Ovary (tissue), 7 donors: ENCODE measurements at regions not wholly inside any gene's neighbourhood (a gene's known extent, or its start where the extent isn't known, plus 50 kb on each side); places are given as distances from the start of the nearest gene placed in this dataset.

ENCODE experiments used
- DNase-seq, 5 donors: peaks; one replicate each; pipeline ENCODE4 v3.0.0-alpha.2; 2019 to 2020
- H3K27ac ChIP-seq, 2 donors: fragments of 200-600 bp; one replicate each; pipeline versions ENCODE4 v1.5.1 to v1.8.0; 2019 to 2022
- H3K27me3 ChIP-seq: fragments of 200-600 bp; one replicate; pipeline ENCODE4 v1.8.0; 2022
- H3K36me3 ChIP-seq: fragments of 200-600 bp; sonication (generic); one replicate; pipeline ENCODE4 v1.5.1; 2019
- H3K4me1 ChIP-seq: one replicate; pipeline ENCODE4 v1.8.1; 2013; ENCODE audit warnings: mild to moderate bottlenecking, moderate library complexity; ENCODE audit not compliant: insufficient read depth
- H3K4me3 ChIP-seq: fragments of 200-600 bp; sonication (generic); one replicate; pipeline ENCODE4 v1.5.1; 2017
- H3K9me3 ChIP-seq, 2 donors: fragments of 200-600 bp in 1 of 2; sonication (generic) in 1 of 2; one replicate each; pipeline versions ENCODE4 v1.5.1 to v1.8.1; 2013 to 2019; ENCODE audit warnings: mild to moderate bottlenecking in 1 of 2, moderate library complexity in 1 of 2
- CTCF ChIP-seq, 3 donors: fragments of 450-650 bp in 2 of 3; fragments of 200-600 bp in 1 of 3; IDR thresholded peaks; one replicate each; pipeline versions ENCODE4 v1.5.1 to v1.8.0; 2016 to 2022; ENCODE audit warnings: antibody characterized with exemption in 3 of 3, mild to moderate bottlenecking in 1 of 3
- EP300 ChIP-seq: sonication (generic); formaldehyde crosslinking; IDR thresholded peaks from one replicate; pipeline ENCODE4 v1.6.1; 2017; ENCODE audit warnings: antibody characterized with exemption
- POLR2A ChIP-seq: fragments of 450-650 bp; IDR thresholded peaks from one replicate; pipeline ENCODE4 v1.6.1; 2017; ENCODE audit warnings: antibody characterized with exemption, mild to moderate bottlenecking, moderate library complexity
- WGBS, 3 donors: extraction: QIAGEN DNeasy Blood & Tissue Kit in 1 of 3; methylation state at CpG; one replicate each; pipeline versions ENCODE4 v1.1.5 to v1.1.7; 2013 to 2017; 5-methylcytosine and 5-hydroxymethylcytosine counted together
- intact Hi-C, 4 donors: fragments of 100-400 bp; cut with DNase I; formaldehyde crosslinking; loops; one replicate each; pipeline versions ENCODE4 v1.11.0 to v1.15.1; 2022 to 2023
- donor health status: DM: no; HTN: no; CAD: no; lungs with moderate emphysema.
- donor health status: DM: no; HTN: no; CAD: no.
- donor health status: Bipolar disorder and iron deficiency.
- donor health status: DM: no; HTN: no; CAD: no.
- donor health status: DM: yes; HTN: yes; CAD: no.

GRCh38 chr9:120099065-120099464 lies 480.9 kb downstream of the CDK5RAP2 start:
- no peak for TF ChIP-seq POLR2A
- no peak for TF ChIP-seq CTCF (IDR thresholded peaks at IDR 0.05)
- no peak for TF ChIP-seq EP300
- WGBS, 3 donors: 86 to 89% (median 86%) methylated on average over 4 of the region's 4 CpGs
- DNase-seq: no peak
- no peaks in the 10 kb centered on the region for H3K9me3 ChIP-seq
- no peak overlapping the region for H3K27ac ChIP-seq
- intact Hi-C loops: no loop called here
- no peaks in the 10 kb centered on the region for H3K27me3 ChIP-seq
- H3K4me1 ChIP-seq: no peaks in the 10 kb centered on the region
- H3K36me3 ChIP-seq: no peaks in the 10 kb centered on the region
- no peak overlapping the region for H3K4me3 ChIP-seq

DNA sequence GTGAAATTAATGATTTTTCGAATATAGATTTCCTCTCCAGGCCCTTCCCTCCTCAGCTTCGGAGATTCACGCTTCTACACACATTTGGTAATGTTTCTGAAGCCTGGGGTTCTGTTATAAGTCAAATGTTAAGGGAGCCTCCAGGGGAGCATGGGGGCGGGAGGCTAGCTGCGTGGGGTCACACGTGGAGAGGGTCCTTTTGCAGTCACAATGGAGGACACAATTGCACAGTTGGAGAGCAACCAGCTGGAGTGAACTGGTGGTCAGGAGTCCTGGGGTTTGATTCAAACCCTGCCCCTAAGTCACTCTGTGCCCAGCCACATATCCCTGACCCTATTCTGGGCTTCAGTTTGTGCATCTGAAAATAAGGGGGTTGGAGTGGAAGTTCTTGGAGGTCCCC lies 481.4 kb downstream of the CDK5RAP2 start:
- H3K36me3 ChIP-seq: no peaks in the 10 kb centered on the region
- WGBS, 3 donors: 54 to 68% (median 61%) methylated on average over 6 of the region's 6 CpGs

GRCh38 chr9:120091206-120091605 lies 488.8 kb downstream of the CDK5RAP2 start:
- Histone ChIP-seq H3K36me3 (no peaks in the 10 kb centered on the region), H3K4me1 (no peaks in the 10 kb centered on the region), H3K27me3 (no peaks in the 10 kb centered on the region), H3K9me3 (no peaks in the 10 kb centered on the region), H3K27ac (no peak overlapping the region), H3K4me3 (no peak overlapping the region)
- no peak for TF ChIP-seq EP300
- TF ChIP-seq POLR2A: no peak
- TF ChIP-seq CTCF (IDR thresholded peaks at IDR 0.05): no peak
- intact Hi-C loops: no loop called here
- WGBS, 3 donors: 56 to 68% (median 63%) methylated on average over 3 of the region's 3 CpGs
- no peak for DNase-seq

More for the DNA sequence above, 481.4 kb downstream of the CDK5RAP2 start:
- intact Hi-C loops: no loop called here
- Histone ChIP-seq H3K4me3 (no peak overlapping the region), H3K27ac (no peak overlapping the region), H3K27me3 (no peaks in the 10 kb centered on the region), H3K9me3 (no peaks in the 10 kb centered on the region), H3K4me1 (no peaks in the 10 kb centered on the region)
- no peak for DNase-seq
- TF ChIP-seq POLR2A (no peak), EP300 (no peak), CTCF (IDR thresholded peaks at IDR 0.05) (no peak)

GRCh38 chr9:120080849-120081248 lies 499.1 kb downstream of the CDK5RAP2 start:
- 21 to 23% (median 23%) methylated on average over 8 of the region's 8 CpGs for WGBS, 3 donors

More at GRCh38 chr9:120080849-120081248, 499.1 kb downstream of the CDK5RAP2 start:
- intact Hi-C loops: loop anchor here in 1 of 4 donors (10.0 kb wide), 1 partner anchor 64 kb away; no protein-coding TSS in a partner anchor
- TF ChIP-seq CTCF (IDR thresholded peaks at IDR 0.05) (no peak), EP300 (no peak), POLR2A (no peak)
- H3K4me3 ChIP-seq: no peak overlapping the region
- DNase-seq: no peak
- no peaks in the 10 kb centered on the region for H3K4me1 ChIP-seq
- no peak overlapping the region for H3K27ac ChIP-seq
- H3K27me3 ChIP-seq: no peaks in the 10 kb centered on the region
- H3K36me3 ChIP-seq: no peaks in the 10 kb centered on the region
- H3K9me3 ChIP-seq: no peaks in the 10 kb centered on the region
